ENCODE measurements at regions not wholly inside any gene's neighbourhood (a gene's known extent, or its start where the extent isn't known, plus 50 kb on each side); places are given as distances from the start of the nearest gene placed in this dataset.

DNA sequence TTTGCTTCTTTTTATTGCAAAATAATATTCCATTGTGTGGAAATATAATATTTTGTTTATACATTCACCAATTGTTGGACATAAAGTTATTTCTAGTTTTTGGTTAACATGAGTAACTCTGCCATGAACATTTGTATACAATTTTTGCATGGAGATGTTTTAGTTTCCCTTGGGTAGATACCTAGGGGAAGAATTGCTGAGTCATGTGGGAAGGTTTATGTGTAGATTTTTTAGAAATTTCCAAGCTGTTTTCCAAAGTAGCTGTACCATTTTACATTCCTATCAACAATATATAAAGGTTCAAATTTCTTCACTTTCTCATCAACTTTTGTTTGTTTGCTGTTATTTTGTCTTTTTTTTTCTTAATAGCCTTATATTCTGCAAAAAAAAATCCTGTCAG lies 664.7 kb upstream of the FBXO33 start:
- H3K4me3 ChIP-seq: no peak overlapping the region
- TF ChIP-seq SMC3 (IDR thresholded peaks at IDR 0.05) (no peak), NFE2L2 (conservative IDR thresholded peaks at IDR 0.05; ENCODE audit: low read length) (peak; percentile 63), KDM5A (IDR thresholded peaks at IDR 0.05) (no peak), ZC3H11A (IDR thresholded peaks at IDR 0.05) (no peak), EHMT2 (IDR thresholded peaks at IDR 0.05; ENCODE audit: low read depth) (no peak), GATA3 (IDR thresholded peaks at IDR 0.05; ENCODE audit: borderline replicate concordance) (no peak), NR3C1 (IDR thresholded peaks at IDR 0.05) (no peak), RFX5 (IDR thresholded peaks at IDR 0.05) (no peak), MAFK (IDR thresholded peaks at IDR 0.05; ENCODE audit: partially characterized antibody) (peak; percentile 69)
- TF ChIP-seq, protein P1, sequence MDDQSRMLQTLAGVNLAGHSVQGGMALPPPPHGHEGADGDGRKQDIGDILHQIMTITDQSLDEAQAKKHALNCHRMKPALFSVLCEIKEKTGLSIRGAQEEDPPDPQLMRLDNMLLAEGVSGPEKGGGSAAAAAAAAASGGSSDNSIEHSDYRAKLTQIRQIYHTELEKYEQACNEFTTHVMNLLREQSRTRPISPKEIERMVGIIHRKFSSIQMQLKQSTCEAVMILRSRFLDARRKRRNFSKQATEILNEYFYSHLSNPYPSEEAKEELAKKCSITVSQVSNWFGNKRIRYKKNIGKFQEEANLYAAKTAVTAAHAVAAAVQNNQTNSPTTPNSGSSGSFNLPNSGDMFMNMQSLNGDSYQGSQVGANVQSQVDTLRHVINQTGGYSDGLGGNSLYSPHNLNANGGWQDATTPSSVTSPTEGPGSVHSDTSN (IDR thresholded peaks at IDR 0.05): no peak
- no peaks in the 10 kb centered on the region for H3K4me1 ChIP-seq
- POLR2A ChIA-PET: no interaction called here
- no peak overlapping the region for H3K4me2 ChIP-seq
- no peak for FAIRE-seq
- no peak for DNase-seq (ENCODE audit: low read depth in 1 of 2, low spot score in 1 of 2)
- no peak overlapping the region for H3K27ac ChIP-seq
- no peak for ATAC-seq
- CTCF ChIA-PET: interaction anchor here (0.6 kb wide), 1 partner anchor 12 kb away, joined by 3 read pairs; no protein-coding TSS in a partner anchor
- H3K9me3 ChIP-seq: no peaks in the 10 kb centered on the region; the same call in 2 of the 3 replicates

DNA sequence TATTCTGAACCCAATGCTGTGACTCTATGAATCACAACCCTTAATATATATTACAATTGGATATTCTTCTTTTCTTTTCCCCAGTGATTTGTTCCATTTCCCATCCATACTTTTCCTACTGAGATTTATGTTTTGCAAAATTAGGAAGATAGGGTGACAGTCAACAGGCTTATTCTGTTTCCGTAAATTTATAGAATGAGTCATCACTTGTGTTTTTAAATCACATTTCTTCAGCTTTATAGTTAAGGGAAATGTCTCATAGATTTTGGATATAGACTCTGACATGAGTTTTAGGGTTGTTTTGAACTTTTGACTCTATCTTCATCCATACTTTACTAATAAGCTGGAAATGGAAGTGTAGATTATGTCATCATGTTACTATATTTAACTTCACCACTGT lies 661.6 kb upstream of the FBXO33 start:
- H3K4me2 ChIP-seq: no peak overlapping the region
- no peaks in the 10 kb centered on the region for H3K9me3 ChIP-seq
- no peaks in the 10 kb centered on the region for H3K4me1 ChIP-seq
- no peak overlapping the region for H3K4me3 ChIP-seq
- 0% methylated on average over 1 of the region's 1 CpG for WGBS (ENCODE audit: missing lambda C conversion rate)
- H3K27ac ChIP-seq: no peak overlapping the region
- POLR2A ChIA-PET: no interaction called here
- DNase-seq (ENCODE audit: low read depth in 1 of 2, low spot score in 1 of 2) (no peak), FAIRE-seq (no peak), ATAC-seq (no peak)
- no peak for TF ChIP-seq SREBF2 (IDR thresholded peaks at IDR 0.05)
- TF ChIP-seq FOSL2 (IDR thresholded peaks at IDR 0.05): no peak
- peak; percentile 50; the same call in 1 of the 2 replicates for TF ChIP-seq FOSL2 (CRISPR knock-in tag; IDR thresholded peaks at IDR 0.05)
- CTCF ChIA-PET: no interaction called here

DNA sequence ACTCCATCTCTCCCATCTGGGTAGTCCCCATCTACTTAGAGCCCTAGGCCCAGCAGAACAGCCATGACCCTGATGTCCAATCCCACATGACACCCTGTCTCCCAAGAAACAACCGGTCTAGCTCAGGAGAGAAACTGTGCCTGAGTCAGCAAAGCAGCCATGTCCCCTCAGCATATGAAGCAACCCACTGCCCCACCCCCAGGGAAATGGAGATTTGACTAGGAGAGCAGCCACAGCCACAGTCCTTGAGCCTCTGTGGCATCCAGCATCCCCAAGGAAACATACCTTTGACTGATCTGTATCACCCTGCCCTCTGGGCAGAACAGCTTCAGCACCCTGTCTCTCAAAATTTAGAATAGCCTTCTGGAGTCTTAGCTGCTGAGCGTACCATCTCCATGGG lies 641.9 kb upstream of the FBXO33 start:
- no peak overlapping the region for H3K4me3 ChIP-seq
- TF ChIP-seq, protein P2, sequence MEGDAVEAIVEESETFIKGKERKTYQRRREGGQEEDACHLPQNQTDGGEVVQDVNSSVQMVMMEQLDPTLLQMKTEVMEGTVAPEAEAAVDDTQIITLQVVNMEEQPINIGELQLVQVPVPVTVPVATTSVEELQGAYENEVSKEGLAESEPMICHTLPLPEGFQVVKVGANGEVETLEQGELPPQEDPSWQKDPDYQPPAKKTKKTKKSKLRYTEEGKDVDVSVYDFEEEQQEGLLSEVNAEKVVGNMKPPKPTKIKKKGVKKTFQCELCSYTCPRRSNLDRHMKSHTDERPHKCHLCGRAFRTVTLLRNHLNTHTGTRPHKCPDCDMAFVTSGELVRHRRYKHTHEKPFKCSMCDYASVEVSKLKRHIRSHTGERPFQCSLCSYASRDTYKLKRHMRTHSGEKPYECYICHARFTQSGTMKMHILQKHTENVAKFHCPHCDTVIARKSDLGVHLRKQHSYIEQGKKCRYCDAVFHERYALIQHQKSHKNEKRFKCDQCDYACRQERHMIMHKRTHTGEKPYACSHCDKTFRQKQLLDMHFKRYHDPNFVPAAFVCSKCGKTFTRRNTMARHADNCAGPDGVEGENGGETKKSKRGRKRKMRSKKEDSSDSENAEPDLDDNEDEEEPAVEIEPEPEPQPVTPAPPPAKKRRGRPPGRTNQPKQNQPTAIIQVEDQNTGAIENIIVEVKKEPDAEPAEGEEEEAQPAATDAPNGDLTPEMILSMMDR (IDR thresholded peaks at IDR 0.05): no peak
- TF ChIP-seq RFX5 (IDR thresholded peaks at IDR 0.05) (no peak), ZSCAN20 (CRISPR knock-in tag; IDR thresholded peaks at IDR 0.05) (no peak), PHF8 (IDR thresholded peaks at IDR 0.05; ENCODE audit: borderline replicate concordance, low read depth) (no peak), NFE2L2 (conservative IDR thresholded peaks at IDR 0.05; ENCODE audit: low read length) (no peak), CBX2 (IDR thresholded peaks at IDR 0.05; ENCODE audit: borderline replicate concordance, low read depth) (no peak), RNF2 (IDR thresholded peaks at IDR 0.05; ENCODE audit: borderline replicate concordance, low read depth) (no peak), HEYL (CRISPR knock-in tag; IDR thresholded peaks at IDR 0.05) (no peak), CEBPB (IDR thresholded peaks at IDR 0.05) (no peak), CHD2 (IDR thresholded peaks at IDR 0.05; ENCODE audit: low read length, partially characterized antibody) (no peak), HOXB5 (CRISPR knock-in tag; IDR thresholded peaks at IDR 0.05) (no peak), POLR2A (IDR thresholded peaks at IDR 0.05; ENCODE audit: low read length) (no peak), POLR2AphosphoS2 (conservative IDR thresholded peaks at IDR 0.05; ENCODE audit: low read length) (no peak)
- TF ChIP-seq, protein P3, sequence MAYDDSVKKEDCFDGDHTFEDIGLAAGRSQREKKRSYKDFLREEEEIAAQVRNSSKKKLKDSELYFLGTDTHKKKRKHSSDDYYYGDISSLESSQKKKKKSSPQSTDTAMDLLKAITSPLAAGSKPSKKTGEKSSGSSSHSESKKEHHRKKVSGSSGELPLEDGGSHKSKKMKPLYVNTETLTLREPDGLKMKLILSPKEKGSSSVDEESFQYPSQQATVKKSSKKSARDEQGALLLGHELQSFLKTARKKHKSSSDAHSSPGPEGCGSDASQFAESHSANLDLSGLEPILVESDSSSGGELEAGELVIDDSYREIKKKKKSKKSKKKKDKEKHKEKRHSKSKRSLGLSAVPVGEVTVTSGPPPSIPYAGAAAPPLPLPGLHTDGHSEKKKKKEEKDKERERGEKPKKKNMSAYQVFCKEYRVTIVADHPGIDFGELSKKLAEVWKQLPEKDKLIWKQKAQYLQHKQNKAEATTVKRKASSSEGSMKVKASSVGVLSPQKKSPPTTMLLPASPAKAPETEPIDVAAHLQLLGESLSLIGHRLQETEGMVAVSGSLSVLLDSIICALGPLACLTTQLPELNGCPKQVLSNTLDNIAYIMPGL (CRISPR knock-in tag; IDR thresholded peaks at IDR 0.05; ENCODE audit: borderline replicate concordance): no peak
- no peak overlapping the region for H3K4me2 ChIP-seq
- ATAC-seq: no peak
- CTCF ChIA-PET: no interaction called here
- no peak for FAIRE-seq
- no peak overlapping the region for H3K27ac ChIP-seq
- WGBS (ENCODE audit: missing lambda C conversion rate): 30% methylated on average over 2 of the region's 2 CpGs
- H3K9me3 ChIP-seq: no peaks in the 10 kb centered on the region
- DNase-seq (ENCODE audit: low read depth in 1 of 2, low spot score in 1 of 2): no peak
- H3K4me1 ChIP-seq: no peaks in the 10 kb centered on the region
- POLR2A ChIA-PET: no interaction called here

Data from A549 (cell line).